HepG2 (cell line): ENCODE measurements at regions not wholly inside any gene's neighbourhood (a gene's known extent, or its start where the extent isn't known, plus 50 kb on each side); places are given as distances from the start of the nearest gene placed in this dataset.

ENCODE experiments used
- ATAC-seq: fragments of 200-7000 bp; cut with Tn5 transposase; 3 replicates; pipeline ENCODE4 v1.9.1; 2020; ENCODE audit warnings: mild to moderate bottlenecking, moderate library complexity
- BruUV-seq: library from RNA; stranded (reverse); fragments of 400-500 nt; replicated peaks from 2 replicates; lab custom pipeline; 2021; lab: Mats Ljungman, UMichigan
- CTCF ChIA-PET: fragments of 300-600 bp; formaldehyde crosslinking; extraction: SDS; loops from one replicate; lab custom pipeline; 2021; ENCODE audit warnings: low total read pairs, inconsistent platforms, low intra/inter-chr PET ratio; lab: Yijun Ruan, JAX
- POLR2A ChIA-PET: fragments of 350-600 bp; sonication (Branson Sonifier 250); formaldehyde crosslinking; loops from one replicate; lab custom pipeline; 2020; ENCODE audit warnings: antibody characterized with exemption, inconsistent platforms; lab: Yijun Ruan, JAX
- DNase-seq: peaks from one replicate; pipeline ENCODE4 v3.0.0-alpha.2; 2015; ENCODE audit warnings: low spot score
- FAIRE-seq: peaks from 3 replicates; lab custom pipeline; 2011; peaks lifted over from hg19 to GRCh38; lab: Jason Lieb, UNC
- H2AFZ ChIP-seq: one replicate; pipeline ENCODE4 v1.6.1; 2011; ENCODE audit warnings: low read length, inconsistent platforms
- H3K27ac ChIP-seq: fragments of 300-600 bp; 3 replicates; pipeline ENCODE4 v1.8.0; 2011; ENCODE audit warnings: mixed run types, mild to moderate bottlenecking, mixed read lengths, low read length, inconsistent platforms; ENCODE audit not compliant: insufficient read depth; ENCODE audit errors: extremely low read length
- H3K27me3 ChIP-seq, 2 experiments: fragments of 200-600 bp in 1 of 2; 2 replicates in 1 of 2; 3 replicates in 1 of 2; pipeline versions ENCODE4 v1.6.0 to v1.8.0; 2011; ENCODE audit warnings: low read length in 2 of 2, mild to moderate bottlenecking in 2 of 2, moderate library complexity in 2 of 2, inconsistent platforms in 1 of 2; ENCODE audit not compliant: insufficient read depth in 2 of 2, control insufficient read depth in 1 of 2
- H3K36me3 ChIP-seq, 2 experiments: fragments of 200-600 bp in 1 of 2; replicated peaks in 1 of 2; 2 replicates in 1 of 2; 3 replicates in 1 of 2; pipeline versions ENCODE4 v1.5.1 to v1.8.0; 2011; ENCODE audit warnings: low read length in 2 of 2, inconsistent platforms in 1 of 2; ENCODE audit not compliant: insufficient read depth in 2 of 2, control insufficient read depth in 1 of 2
- H3K4me1 ChIP-seq: 2 replicates; pipeline ENCODE4 v1.5.1; 2012; ENCODE audit warnings: low read length, inconsistent platforms; ENCODE audit not compliant: insufficient read depth
- H3K4me2 ChIP-seq: 2 replicates; pipeline ENCODE4 v1.6.0; 2011; ENCODE audit warnings: low read depth, low read length, inconsistent platforms
- H3K4me3 ChIP-seq, 3 experiments: fragments of 200-600 bp in 1 of 3; sonication (generic), shearing (Covaris generic) in 1 of 3; replicated peaks in 1 of 3; 2 replicates each; pipeline ENCODE4 v1.5.1; 2011 to 2016; ENCODE audit warnings: low read length in 3 of 3, inconsistent platforms in 2 of 3, low read depth in 2 of 3, mild to moderate bottlenecking in 2 of 3, control low read depth in 1 of 3, mixed read lengths in 1 of 3; ENCODE audit not compliant: insufficient read depth in 1 of 3
- H3K79me2 ChIP-seq: one replicate; pipeline ENCODE4 v1.6.1; 2011; ENCODE audit warnings: low read length, inconsistent platforms; ENCODE audit not compliant: insufficient read depth
- H3K9ac ChIP-seq: 2 replicates; pipeline ENCODE4 v1.6.0; 2011; ENCODE audit warnings: mild to moderate bottlenecking, low read depth, low read length, inconsistent platforms; ENCODE audit not compliant: insufficient read depth
- H3K9me3 ChIP-seq: 2 replicates; pipeline ENCODE4 v1.5.1; 2012; ENCODE audit warnings: mild to moderate bottlenecking, low read length
- H4K20me1 ChIP-seq: 2 replicates; pipeline ENCODE4 v1.6.0; 2011; ENCODE audit warnings: inconsistent platforms, mild to moderate bottlenecking, low read length, moderate library complexity; ENCODE audit not compliant: insufficient read depth
- CREBL2 ChIP-seq: sonication (generic); formaldehyde crosslinking; IDR thresholded peaks from 2 replicates; pipeline ENCODE4 v1.8.1; 2023; ENCODE audit warnings: missing genetic modification reagents, mild to moderate bottlenecking, borderline replicate concordance
- GATAD2A ChIP-seq: IDR thresholded peaks from 2 replicates; pipeline ENCODE4 v1.6.1; 2016
- NFKBIZ ChIP-seq: IDR thresholded peaks from 2 replicates; pipeline ENCODE4 v1.6.1; 2018; ENCODE audit warnings: missing genetic modification reagents, missing compliant biosample characterization
- NFYB ChIP-seq: sonication (generic); formaldehyde crosslinking; IDR thresholded peaks from 2 replicates; pipeline ENCODE4 v1.4.0; 2020; ENCODE audit warnings: missing genetic modification reagents
- PLRG1 ChIP-seq: fragments of 450-650 bp; conservative IDR thresholded peaks from 2 replicates; pipeline ENCODE4 v1.6.1; 2016
- RFXAP ChIP-seq: sonication (generic); formaldehyde crosslinking; IDR thresholded peaks from 2 replicates; pipeline ENCODE4 v1.4.0; 2020; ENCODE audit warnings: missing genetic modification reagents, borderline replicate concordance
- SAFB2 ChIP-seq: sonication (generic); formaldehyde crosslinking; IDR thresholded peaks from 2 replicates; pipeline ENCODE4 v1.5.1; 2020; ENCODE audit warnings: missing genetic modification reagents, low read depth, mild to moderate bottlenecking, borderline replicate concordance
- SMAD9 ChIP-seq: sonication (generic); formaldehyde crosslinking; IDR thresholded peaks from 2 replicates; pipeline ENCODE4 v1.5.1; 2020; ENCODE audit warnings: mild to moderate bottlenecking, missing genetic modification reagents
- TSC22D2 ChIP-seq: sonication (generic); formaldehyde crosslinking; IDR thresholded peaks from 2 replicates; pipeline ENCODE4 v1.5.1; 2020; ENCODE audit warnings: missing genetic modification reagents, mild to moderate bottlenecking, borderline replicate concordance
- ZBTB7B ChIP-seq: sonication (generic); formaldehyde crosslinking; IDR thresholded peaks from 2 replicates; pipeline ENCODE4 v1.4.0; 2020; ENCODE audit warnings: missing genetic modification reagents
- ZKSCAN1 ChIP-seq: fragments of 150-350 bp; IDR thresholded peaks from 2 replicates; pipeline ENCODE4 v1.6.1; 2014; ENCODE audit warnings: low read length
- ZNF598 ChIP-seq: sonication (generic); formaldehyde crosslinking; IDR thresholded peaks from 2 replicates; pipeline ENCODE4 v1.5.1; 2020; ENCODE audit warnings: mild to moderate bottlenecking, missing genetic modification reagents, borderline replicate concordance
- ZNF773 ChIP-seq: sonication (generic); formaldehyde crosslinking; IDR thresholded peaks from 2 replicates; pipeline ENCODE4 v1.4.0; 2020; ENCODE audit warnings: missing genetic modification reagents, borderline replicate concordance
- in situ Hi-C: cut with HindIII; loops from 2 replicates; pipeline ENCODE4 v1.10.0; 2017; ENCODE audit warnings: low pct_unique_long_range_greater_than_20kb; ENCODE audit not compliant: extremely low pct_ligation_motif_present
- intact Hi-C: fragments of 100-400 bp; cut with micrococcal nuclease; formaldehyde crosslinking; loops from one replicate; pipeline ENCODE4 v1.10.0; 2022; ENCODE audit not compliant: unreplicated experiment
- TF ChIP-seq, protein P1 (sequence below): sonication (generic); formaldehyde crosslinking; IDR thresholded peaks from 2 replicates; pipeline ENCODE4 v1.4.0; 2020; ENCODE audit warnings: missing genetic modification reagents
- TF ChIP-seq, protein P2 (sequence below): sonication (generic); formaldehyde crosslinking; IDR thresholded peaks from 2 replicates; pipeline ENCODE4 v1.4.0; 2020; ENCODE audit warnings: missing genetic modification reagents

- ChIA-PET CTCF (no interaction called here), POLR2A (no interaction called here)
- Histone ChIP-seq H3K9ac (no peak overlapping the region), H3K9me3 (no peaks in the 10 kb centered on the region), H3K27ac (no peak overlapping the region), H4K20me1 (no peaks in the 10 kb centered on the region), H3K79me2 (no peaks in the 10 kb centered on the region), H3K36me3 (no peaks in the 10 kb centered on the region), H3K4me3 (no peak overlapping the region), H3K4me2 (no peak overlapping the region), H2AFZ (no peak overlapping the region), H3K27me3 (no peaks in the 10 kb centered on the region), H3K4me1 (no peaks in the 10 kb centered on the region)
- BruUV-seq = no TSS peak
- in situ Hi-C loops = no loop called here
- intact Hi-C loops = no loop called here
- ATAC-seq (no peak), DNase-seq (no peak), FAIRE-seq (no peak)
- TF ChIP-seq GATAD2A = no peak
- TF ChIP-seq, protein P1, sequence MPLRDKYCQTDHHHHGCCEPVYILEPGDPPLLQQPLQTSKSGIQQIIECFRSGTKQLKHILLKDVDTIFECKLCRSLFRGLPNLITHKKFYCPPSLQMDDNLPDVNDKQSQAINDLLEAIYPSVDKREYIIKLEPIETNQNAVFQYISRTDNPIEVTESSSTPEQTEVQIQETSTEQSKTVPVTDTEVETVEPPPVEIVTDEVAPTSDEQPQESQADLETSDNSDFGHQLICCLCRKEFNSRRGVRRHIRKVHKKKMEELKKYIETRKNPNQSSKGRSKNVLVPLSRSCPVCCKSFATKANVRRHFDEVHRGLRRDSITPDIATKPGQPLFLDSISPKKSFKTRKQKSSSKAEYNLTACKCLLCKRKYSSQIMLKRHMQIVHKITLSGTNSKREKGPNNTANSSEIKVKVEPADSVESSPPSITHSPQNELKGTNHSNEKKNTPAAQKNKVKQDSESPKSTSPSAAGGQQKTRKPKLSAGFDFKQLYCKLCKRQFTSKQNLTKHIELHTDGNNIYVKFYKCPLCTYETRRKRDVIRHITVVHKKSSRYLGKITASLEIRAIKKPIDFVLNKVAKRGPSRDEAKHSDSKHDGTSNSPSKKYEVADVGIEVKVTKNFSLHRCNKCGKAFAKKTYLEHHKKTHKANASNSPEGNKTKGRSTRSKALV = no peak
- TF ChIP-seq SAFB2 = no peak
- no peak for TF ChIP-seq SMAD9 (CRISPR knock-in tag)
- no peak for TF ChIP-seq TSC22D2
- no peak for TF ChIP-seq RFXAP (CRISPR knock-in tag)
- TF ChIP-seq, protein P2, sequence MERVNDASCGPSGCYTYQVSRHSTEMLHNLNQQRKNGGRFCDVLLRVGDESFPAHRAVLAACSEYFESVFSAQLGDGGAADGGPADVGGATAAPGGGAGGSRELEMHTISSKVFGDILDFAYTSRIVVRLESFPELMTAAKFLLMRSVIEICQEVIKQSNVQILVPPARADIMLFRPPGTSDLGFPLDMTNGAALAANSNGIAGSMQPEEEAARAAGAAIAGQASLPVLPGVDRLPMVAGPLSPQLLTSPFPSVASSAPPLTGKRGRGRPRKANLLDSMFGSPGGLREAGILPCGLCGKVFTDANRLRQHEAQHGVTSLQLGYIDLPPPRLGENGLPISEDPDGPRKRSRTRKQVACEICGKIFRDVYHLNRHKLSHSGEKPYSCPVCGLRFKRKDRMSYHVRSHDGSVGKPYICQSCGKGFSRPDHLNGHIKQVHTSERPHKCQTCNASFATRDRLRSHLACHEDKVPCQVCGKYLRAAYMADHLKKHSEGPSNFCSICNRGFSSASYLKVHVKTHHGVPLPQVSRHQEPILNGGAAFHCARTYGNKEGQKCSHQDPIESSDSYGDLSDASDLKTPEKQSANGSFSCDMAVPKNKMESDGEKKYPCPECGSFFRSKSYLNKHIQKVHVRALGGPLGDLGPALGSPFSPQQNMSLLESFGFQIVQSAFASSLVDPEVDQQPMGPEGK (CRISPR knock-in tag) = no peak
- TF ChIP-seq NFKBIZ = no peak
- no peak for TF ChIP-seq ZNF773 (CRISPR knock-in tag)
- TF ChIP-seq ZNF598 (CRISPR knock-in tag) = no peak
- TF ChIP-seq CREBL2 (CRISPR knock-in tag) = no peak
- no peak for TF ChIP-seq NFYB
- TF ChIP-seq ZBTB7B (CRISPR knock-in tag) = no peak
- TF ChIP-seq PLRG1 = no peak
- no peak for TF ChIP-seq ZKSCAN1
Measured at GRCh38 chr4:129223945-129224344, 128.0 kb downstream of the C4orf33 start.
